Breast epithelium (tissue), 4 donors: ENCODE measurements at regions not wholly inside any gene's neighbourhood (a gene's known extent, or its start where the extent isn't known, plus 50 kb on each side); places are given as distances from the start of the nearest gene placed in this dataset.
A peak's percentile ranks its signal among the peaks of the same experiment; 100 is the strongest.

Experiments used
- DNase-seq, 2 donors: peaks; one replicate each; pipeline ENCODE4 v3.0.0-alpha.2; 2019; ENCODE audit warnings: low spot score in 2 of 2
- H3K27ac ChIP-seq, 2 donors: fragments of 200-600 bp; sonication (generic) in 1 of 2; one replicate each; pipeline ENCODE4 v1.5.1; 2016 to 2019; ENCODE audit warnings: mild to moderate bottlenecking in 1 of 2
- H3K27me3 ChIP-seq, 2 donors: fragments of 200-600 bp; sonication (generic) in 1 of 2; one replicate each; pipeline versions ENCODE4 v1.5.1 to v1.6.0; 2017 to 2019; ENCODE audit warnings: control low read depth in 1 of 2, mild to moderate bottlenecking in 1 of 2
- H3K36me3 ChIP-seq: fragments of 200-600 bp; one replicate; pipeline ENCODE4 v1.5.1; 2019
- H3K4me1 ChIP-seq, 2 donors: fragments of 200-600 bp; sonication (generic); one replicate each; pipeline ENCODE4 v1.5.1; 2016 to 2019; ENCODE audit warnings: control low read depth in 1 of 2
- H3K4me3 ChIP-seq, 3 donors: fragments of 200-600 bp; sonication (generic); 1 replicate in 2 of 3; 2 replicates in 1 of 3; pipeline ENCODE4 v1.5.1; 2016 to 2019; ENCODE audit warnings: mild to moderate bottlenecking in 3 of 3, moderate library complexity in 2 of 3
- H3K9me3 ChIP-seq, 2 donors: fragments of 200-600 bp; sonication (generic) in 1 of 2; one replicate each; pipeline ENCODE4 v1.5.1; 2016 to 2019; ENCODE audit warnings: control low read depth in 1 of 2
- CTCF ChIP-seq, 3 donors: fragments of 450-650 bp; IDR thresholded peaks; one replicate each; pipeline ENCODE4 v1.5.1; 2016 to 2017; ENCODE audit warnings: antibody characterized with exemption in 3 of 3, mild to moderate bottlenecking in 3 of 3, moderate library complexity in 3 of 3
- POLR2A ChIP-seq: fragments of 450-650 bp; IDR thresholded peaks from one replicate; pipeline ENCODE4 v1.6.1; 2016; ENCODE audit warnings: antibody characterized with exemption, mild to moderate bottlenecking, moderate library complexity
- POLR2AphosphoS5 ChIP-seq, 3 donors: sonication (generic); formaldehyde crosslinking; IDR thresholded peaks; one replicate each; pipeline ENCODE4 v1.6.1; 2017; ENCODE audit warnings: antibody characterized with exemption in 3 of 3
- intact Hi-C: fragments of 100-400 bp; cut with DNase I; formaldehyde crosslinking; loops from one replicate; pipeline ENCODE4 v1.15.1; 2023; ENCODE audit warnings: low total_unique reads

GRCh38 chr6:166106076-166106686, 61.5 kb downstream of the TBXT start:
- intact Hi-C loops = no loop called here
- no peaks in the 10 kb centered on the region for H3K36me3 ChIP-seq
- no peak overlapping the region for H3K27ac ChIP-seq
- peak in 1 of 2 donors; percentile 71 for DNase-seq
- TF ChIP-seq POLR2A (no peak), CTCF (IDR thresholded peaks at IDR 0.05) (peak; percentile 42 to 81 (median 53))
- H3K9me3 ChIP-seq = peaks cover 11 to 14% of the 10 kb centered on the region in 2 donors
- H3K4me3 ChIP-seq = no peak overlapping the region
- H3K4me1 ChIP-seq = no peaks in the 10 kb centered on the region
- H3K27me3 ChIP-seq = no peaks in the 10 kb centered on the region

DNA sequence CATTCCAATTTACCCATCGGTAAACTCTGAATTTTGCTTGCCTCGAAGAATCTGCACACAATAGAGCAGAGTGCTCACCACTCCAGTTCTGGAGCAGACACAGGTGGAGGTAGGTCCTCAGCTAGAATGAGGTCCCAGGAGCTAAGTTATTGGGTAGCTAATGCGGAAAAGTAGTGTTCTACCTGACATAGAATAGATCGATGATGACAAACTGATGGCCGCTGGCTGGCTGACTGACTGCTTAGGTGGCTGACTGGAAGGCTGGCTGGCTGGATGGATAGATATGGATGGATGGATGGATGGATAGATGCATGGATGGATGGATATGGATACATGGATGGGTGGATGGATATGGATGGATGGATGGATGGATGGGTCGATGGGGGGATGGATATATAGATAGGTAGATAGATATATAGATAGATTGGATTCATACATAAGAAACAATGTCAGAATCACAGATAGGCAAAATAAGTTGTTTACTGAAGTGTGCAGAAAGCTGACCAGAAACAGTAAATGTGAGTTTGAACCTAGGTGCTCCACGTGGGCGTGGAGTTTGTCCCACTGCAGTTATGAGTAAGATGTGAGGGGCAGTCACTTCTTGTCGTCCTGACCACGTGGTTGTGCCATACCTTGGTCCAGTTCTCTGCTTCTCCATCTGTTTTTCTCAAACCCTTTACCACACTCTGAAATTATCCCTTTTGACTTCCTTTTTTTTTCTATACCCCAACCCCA, 62.1 kb downstream of the TBXT start:
- Histone ChIP-seq H3K9me3 (peaks cover 11 to 14% of the 10 kb centered on the region in 2 donors), H3K27me3 (no peaks in the 10 kb centered on the region), H3K4me3 (no peak overlapping the region), H3K4me1 (no peaks in the 10 kb centered on the region), H3K36me3 (no peaks in the 10 kb centered on the region), H3K27ac (no peak overlapping the region)
- DNase-seq = no peak
- intact Hi-C loops = no loop called here
- TF ChIP-seq POLR2AphosphoS5 (IDR thresholded peaks at IDR 0.05) = no peak
- TF ChIP-seq POLR2A = no peak
- no peak for TF ChIP-seq CTCF (IDR thresholded peaks at IDR 0.05)

- H3K4me1 ChIP-seq = no peaks in the 10 kb centered on the region
- no peak overlapping the region for H3K27ac ChIP-seq
- no peaks in the 10 kb centered on the region for H3K27me3 ChIP-seq
- no peak overlapping the region for H3K4me3 ChIP-seq
- peaks cover 11 to 14% of the 10 kb centered on the region in 2 donors for H3K9me3 ChIP-seq
- H3K36me3 ChIP-seq = no peaks in the 10 kb centered on the region
- no peak for DNase-seq
- intact Hi-C loops = no loop called here
- no peak for TF ChIP-seq POLR2A
These were observed 62.8 kb downstream of the TBXT start for GRCh38 chr6:166104872-166105271.

- intact Hi-C loops = no loop called here
- no peak overlapping the region for H3K4me3 ChIP-seq
- no peak for TF ChIP-seq CTCF (IDR thresholded peaks at IDR 0.05)
- TF ChIP-seq POLR2AphosphoS5 (IDR thresholded peaks at IDR 0.05) = no peak
- no peak for TF ChIP-seq POLR2A
- H3K9me3 ChIP-seq = peaks cover 11 to 14% of the 10 kb centered on the region in 2 donors
- DNase-seq = no peak
- H3K27ac ChIP-seq = no peak overlapping the region
- H3K36me3 ChIP-seq = no peaks in the 10 kb centered on the region
- no peaks in the 10 kb centered on the region for H3K4me1 ChIP-seq
- H3K27me3 ChIP-seq = no peaks in the 10 kb centered on the region
These were observed 63.5 kb downstream of the TBXT start for GRCh38 chr6:166104107-166104506.

GRCh38 chr6:166101819-166102419, 65.7 kb downstream of the TBXT start:
- H3K9me3 ChIP-seq = peaks cover 11 to 14% of the 10 kb centered on the region in 2 donors
- H3K4me3 ChIP-seq = no peak overlapping the region
- intact Hi-C loops = no loop called here
- DNase-seq = no peak
- TF ChIP-seq CTCF (IDR thresholded peaks at IDR 0.05) (no peak), POLR2A (no peak), POLR2AphosphoS5 (IDR thresholded peaks at IDR 0.05) (no peak)
- no peaks in the 10 kb centered on the region for H3K36me3 ChIP-seq
- no peaks in the 10 kb centered on the region for H3K27me3 ChIP-seq
- H3K4me1 ChIP-seq = no peaks in the 10 kb centered on the region
- H3K27ac ChIP-seq = no peak overlapping the region
